HG02610 (cell line): ENCODE measurements at regions not wholly inside any gene's neighbourhood (a gene's known extent, or its start where the extent isn't known, plus 50 kb on each side); places are given as distances from the start of the nearest gene placed in this dataset.
A peak's percentile ranks its signal among the peaks of the same experiment; 100 is the strongest.

ENCODE experiments used
- ATAC-seq: cut with Tn5 transposase; IDR thresholded peaks from one replicate; pipeline ENCODE4 v1.9.1; 2021; ENCODE audit warnings: mild to moderate bottlenecking, moderate library complexity; ENCODE audit not compliant: unreplicated experiment

- no peak for ATAC-seq
These were observed 132.8 kb upstream of the ACVR2A start for GRCh38 chr2:147712051-147712450.

GRCh38 chr2:147711031-147711430 is 133.8 kb upstream of the ACVR2A start:
- no peak for ATAC-seq

- no peak for ATAC-seq
These were observed 135.2 kb upstream of the ACVR2A start for GRCh38 chr2:147709655-147710054.

- ATAC-seq, result no peak
These were observed 141.7 kb upstream of the ACVR2A start for GRCh38 chr2:147703171-147703570.

GRCh38 chr2:147698166-147698565 is 146.7 kb upstream of the ACVR2A start:
- no peak for ATAC-seq

- no peak for ATAC-seq
These were observed 148.4 kb upstream of the ACVR2A start for GRCh38 chr2:147696426-147696825.

GRCh38 chr2:147689220-147689909 is 155.5 kb upstream of the ACVR2A start:
- ATAC-seq, result peak; percentile 99

GRCh38 chr2:147688242-147688641 is 156.6 kb upstream of the ACVR2A start:
- no peak for ATAC-seq

- no peak for ATAC-seq
These were observed 158.5 kb upstream of the ACVR2A start for GRCh38 chr2:147686365-147686764.

- no peak for ATAC-seq
These were observed 159.9 kb upstream of the ACVR2A start for GRCh38 chr2:147684903-147685302.

- no peak for ATAC-seq
These were observed 161.4 kb upstream of the ACVR2A start for GRCh38 chr2:147683380-147683779.

GRCh38 chr2:147681093-147681492 is 163.7 kb upstream of the ACVR2A start:
- no peak for ATAC-seq

- ATAC-seq, result no peak
These were observed 164.8 kb upstream of the ACVR2A start for GRCh38 chr2:147679955-147680531.

GRCh38 chr2:147679191-147679954 is 165.5 kb upstream of the ACVR2A start:
- ATAC-seq, result no peak

GRCh38 chr2:147665105-147665504 is 179.7 kb upstream of the ACVR2A start:
- no peak for ATAC-seq

- peak; percentile 12 for ATAC-seq
These were observed 180.9 kb upstream of the ACVR2A start for GRCh38 chr2:147663962-147664361.

GRCh38 chr2:147663153-147663961 is 181.5 kb upstream of the ACVR2A start:
- peak; percentile 83 for ATAC-seq

GRCh38 chr2:147662221-147662620 is 182.6 kb upstream of the ACVR2A start:
- ATAC-seq, result no peak

GRCh38 chr2:147660680-147661079 is 184.1 kb upstream of the ACVR2A start:
- ATAC-seq, result no peak

- no peak for ATAC-seq
These were observed 185.8 kb upstream of the ACVR2A start for GRCh38 chr2:147659051-147659450.
